GM12873 (cell line): ENCODE measurements at regions not wholly inside any gene's neighbourhood (a gene's known extent, or its start where the extent isn't known, plus 50 kb on each side); places are given as distances from the start of the nearest gene placed in this dataset.

Experiments
- TF ChIP-seq, protein P1 (sequence below): IDR thresholded peaks from 2 replicates; pipeline ENCODE4 v1.5.1; 2012; ENCODE audit warnings: low read depth, mild to moderate bottlenecking, moderate library complexity, low read length, control low read depth; ENCODE audit not compliant: insufficient read depth; ENCODE audit errors: missing control alignments

DNA sequence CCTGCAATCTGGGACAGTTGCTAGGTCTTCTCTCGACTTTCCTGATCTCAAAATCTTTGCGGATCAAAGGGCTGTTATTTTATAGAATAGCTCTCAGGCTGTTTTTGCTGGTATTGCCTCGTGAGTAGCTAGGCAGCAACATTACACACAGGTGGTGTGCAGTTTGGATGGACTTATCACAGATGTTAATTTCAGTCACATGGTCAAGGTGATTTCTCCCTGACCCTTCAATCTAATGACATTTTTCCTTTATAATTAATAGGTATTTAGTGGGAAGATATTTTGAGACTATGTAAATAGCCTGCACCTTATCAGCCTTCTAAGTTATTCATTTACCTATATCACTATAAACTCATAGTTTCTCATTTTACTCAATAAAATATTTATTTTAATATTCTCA, 309.6 kb upstream of the PRKCQ start:
- TF ChIP-seq, protein P1, sequence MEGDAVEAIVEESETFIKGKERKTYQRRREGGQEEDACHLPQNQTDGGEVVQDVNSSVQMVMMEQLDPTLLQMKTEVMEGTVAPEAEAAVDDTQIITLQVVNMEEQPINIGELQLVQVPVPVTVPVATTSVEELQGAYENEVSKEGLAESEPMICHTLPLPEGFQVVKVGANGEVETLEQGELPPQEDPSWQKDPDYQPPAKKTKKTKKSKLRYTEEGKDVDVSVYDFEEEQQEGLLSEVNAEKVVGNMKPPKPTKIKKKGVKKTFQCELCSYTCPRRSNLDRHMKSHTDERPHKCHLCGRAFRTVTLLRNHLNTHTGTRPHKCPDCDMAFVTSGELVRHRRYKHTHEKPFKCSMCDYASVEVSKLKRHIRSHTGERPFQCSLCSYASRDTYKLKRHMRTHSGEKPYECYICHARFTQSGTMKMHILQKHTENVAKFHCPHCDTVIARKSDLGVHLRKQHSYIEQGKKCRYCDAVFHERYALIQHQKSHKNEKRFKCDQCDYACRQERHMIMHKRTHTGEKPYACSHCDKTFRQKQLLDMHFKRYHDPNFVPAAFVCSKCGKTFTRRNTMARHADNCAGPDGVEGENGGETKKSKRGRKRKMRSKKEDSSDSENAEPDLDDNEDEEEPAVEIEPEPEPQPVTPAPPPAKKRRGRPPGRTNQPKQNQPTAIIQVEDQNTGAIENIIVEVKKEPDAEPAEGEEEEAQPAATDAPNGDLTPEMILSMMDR = no peak

DNA sequence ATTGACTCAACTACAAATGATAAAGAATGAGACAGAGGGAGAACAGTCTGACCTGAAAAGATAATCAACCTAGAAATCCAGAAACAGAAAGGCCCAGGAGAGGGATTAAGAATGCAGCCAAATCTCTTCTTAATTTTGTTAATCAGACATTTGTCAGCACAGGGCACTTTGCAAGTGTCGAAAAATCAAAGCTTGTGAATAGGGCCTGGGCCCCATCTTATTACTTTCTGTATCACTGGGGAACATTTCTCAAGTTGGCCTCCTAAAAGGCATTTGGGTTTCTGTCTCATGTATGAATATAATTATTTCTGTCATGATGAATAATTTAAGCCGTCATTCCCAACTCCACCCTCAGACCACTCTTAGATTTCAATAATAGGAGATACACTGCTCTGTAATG, 308.4 kb upstream of the PRKCQ start:
- TF ChIP-seq, protein P1 = no peak

DNA sequence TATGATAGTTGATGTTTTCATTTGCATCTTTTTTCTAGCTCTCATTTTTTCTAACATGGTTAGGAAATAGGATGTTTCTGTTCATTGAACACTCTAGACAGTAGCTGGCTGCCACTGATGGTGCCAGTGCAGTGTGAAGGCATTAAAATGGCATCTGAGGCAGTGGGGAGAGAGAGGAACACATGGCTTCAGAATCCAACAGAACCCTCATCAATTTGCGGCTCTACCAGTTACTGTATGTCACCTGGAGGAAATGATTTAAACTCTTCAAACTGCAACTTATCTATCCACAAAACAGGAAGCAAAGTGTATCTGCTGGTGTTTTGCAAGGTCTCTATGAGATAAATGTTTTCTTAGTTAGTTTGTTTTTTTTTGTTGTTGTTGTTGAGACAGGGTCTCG, 305.2 kb upstream of the PRKCQ start:
- TF ChIP-seq, protein P1 = no peak

DNA sequence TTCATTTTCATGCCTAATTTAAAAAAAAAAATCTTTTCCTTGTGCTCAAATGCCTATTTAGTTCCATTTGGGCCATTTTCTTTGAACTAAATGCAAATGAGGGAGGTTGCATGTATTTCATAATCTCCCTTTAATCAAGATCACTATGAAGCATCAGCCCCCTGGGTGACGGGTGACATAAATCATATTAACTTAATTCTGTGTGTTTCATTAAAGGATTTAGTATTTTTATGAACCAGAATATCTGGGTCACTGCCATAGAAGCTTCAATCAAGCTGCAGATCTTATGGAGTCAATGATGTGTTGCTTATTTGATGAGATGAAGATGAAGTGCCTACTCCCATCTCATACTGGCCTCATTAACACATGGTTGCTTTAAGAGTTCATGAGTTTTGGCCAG, 301.9 kb upstream of the PRKCQ start:
- TF ChIP-seq, protein P1 = no peak

DNA sequence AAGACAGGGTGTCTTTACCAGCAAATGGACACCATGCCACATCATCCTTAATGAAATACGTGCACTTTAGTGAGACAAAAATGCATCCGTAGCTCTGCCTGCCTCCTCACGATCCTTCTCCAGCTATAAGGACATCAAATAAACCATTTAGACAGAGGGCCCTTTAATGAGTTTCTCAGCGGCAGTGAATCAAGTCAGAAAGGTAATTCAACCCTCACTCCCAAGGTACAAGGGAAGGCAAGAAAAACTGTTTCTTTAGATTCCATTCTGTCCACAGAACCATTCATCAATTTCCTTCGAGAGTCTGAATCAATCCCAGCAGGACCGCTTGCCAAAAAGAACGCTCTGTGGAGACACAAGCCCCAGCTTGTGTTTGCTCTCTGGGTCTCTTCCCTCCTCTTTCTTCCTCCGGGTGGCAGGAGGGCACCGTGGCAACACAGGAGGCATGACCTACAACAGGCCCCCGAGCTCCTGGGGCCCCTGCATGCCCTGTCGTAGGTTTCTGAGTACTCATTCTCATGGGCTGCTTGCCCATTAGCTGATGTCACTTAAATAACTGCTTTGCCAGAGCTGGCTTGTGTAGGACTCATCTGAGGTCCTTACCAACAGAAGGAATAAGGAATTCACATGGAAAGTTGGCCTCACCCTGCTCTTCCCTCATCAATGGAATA, 297.8 kb upstream of the PRKCQ start:
- TF ChIP-seq, protein P1 = no peak

DNA sequence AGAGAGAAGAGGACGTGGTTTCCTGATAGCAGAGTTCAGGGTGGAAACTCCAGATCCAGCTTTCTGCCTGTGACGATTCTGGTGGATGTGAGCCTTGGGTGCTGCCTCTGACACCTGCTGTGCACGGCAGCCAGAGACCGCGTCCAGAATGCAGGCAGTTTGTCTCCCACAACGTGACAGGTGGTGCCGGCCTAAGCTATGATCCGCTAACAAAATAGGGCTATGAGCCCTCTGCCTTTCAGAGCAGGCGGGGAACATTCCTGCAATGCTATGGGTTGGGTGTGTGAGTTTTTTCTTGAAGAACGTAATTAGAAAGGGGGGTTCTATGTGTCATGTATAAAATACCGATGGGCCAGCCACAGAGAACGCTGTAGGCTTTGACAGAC, 297.3 kb upstream of the PRKCQ start:
- TF ChIP-seq, protein P1 = no peak

DNA sequence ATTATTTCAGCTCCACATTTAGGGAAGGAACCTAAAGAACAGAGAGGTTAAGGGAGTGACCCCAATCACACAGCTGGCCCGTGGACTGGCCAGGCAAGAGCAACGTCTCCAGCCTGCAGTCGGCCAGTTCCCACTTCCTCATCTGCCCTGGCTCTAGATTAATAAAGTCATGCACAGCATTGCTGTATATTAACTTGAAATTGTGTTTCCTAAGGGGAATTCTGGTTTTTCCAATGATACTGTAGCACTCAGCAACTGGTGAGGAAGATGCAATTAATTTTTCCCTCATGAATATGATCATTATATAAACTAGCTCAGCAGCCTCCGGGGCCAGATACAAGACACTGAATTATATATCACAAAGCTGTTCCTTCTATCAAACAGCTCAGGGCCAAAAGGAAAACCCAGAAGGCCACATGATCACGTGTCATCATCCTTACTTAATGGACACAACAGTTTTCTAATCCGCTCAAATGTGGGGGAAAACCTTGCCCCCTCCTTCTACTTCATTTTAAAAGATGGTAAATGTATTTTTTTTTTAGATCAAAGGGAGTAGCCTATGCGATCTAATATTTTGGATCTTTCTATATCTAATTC, 295.3 kb upstream of the PRKCQ start:
- TF ChIP-seq, protein P1 = no peak

DNA sequence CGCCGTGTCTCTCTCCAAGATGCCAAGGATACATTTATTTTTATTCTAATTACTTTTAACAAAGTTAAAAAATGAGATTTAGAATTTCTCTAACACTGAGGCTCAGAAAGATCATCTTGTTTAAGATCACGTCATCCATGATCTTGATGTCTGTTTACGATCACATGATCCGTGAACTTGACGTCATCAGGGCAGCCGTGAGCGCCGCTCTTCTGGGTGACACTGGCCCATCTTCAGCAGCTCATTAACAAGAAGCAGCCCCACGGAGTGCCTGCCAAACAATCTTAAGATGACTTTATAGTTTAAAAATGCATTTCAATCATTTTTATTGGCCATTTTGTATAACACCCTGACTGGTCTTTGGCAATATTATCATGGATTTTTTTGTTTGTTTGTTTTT, 291.1 kb upstream of the PRKCQ start:
- TF ChIP-seq, protein P1 = no peak
